ENCODE measurements at regions not wholly inside any gene's neighbourhood (a gene's known extent, or its start where the extent isn't known, plus 50 kb on each side); places are given as distances from the start of the nearest gene placed in this dataset.

DNA sequence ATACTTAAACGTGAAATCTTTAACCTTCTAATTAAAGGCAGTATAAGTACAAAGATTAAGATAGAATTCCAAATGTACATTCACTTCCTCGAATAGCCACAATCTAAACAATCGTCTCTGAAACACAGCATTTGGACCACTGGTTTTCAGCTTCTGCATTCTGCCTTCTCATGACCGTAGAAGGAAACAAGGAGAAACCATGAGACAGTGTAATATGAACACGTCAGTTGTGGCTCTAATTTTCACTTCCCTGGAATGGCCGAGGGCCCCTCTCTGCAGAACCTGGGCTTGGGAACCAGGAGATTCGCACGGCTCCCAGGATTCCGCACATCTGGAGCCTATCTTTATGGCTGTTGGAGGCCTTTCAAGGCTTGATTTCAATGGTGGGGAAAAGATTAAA, 189.3 kb downstream of the KLF6 start:
- intact Hi-C loops (cut with micrococcal nuclease), result no loop called here
- Histone ChIP-seq H3K9me1 (ENCODE audit: insufficient read depth, low read length) (peaks cover 3% of the 10 kb centered on the region; the same call in 1 of the 2 replicates), H3K4me3 (ENCODE audit: insufficient read depth, low read depth, low read length) (no peak overlapping the region), H4K91ac (ENCODE audit: insufficient read depth, low read depth, low read length) (no peak overlapping the region), H3K4me2 (ENCODE audit: low read depth, low read length) (no peak overlapping the region), H3K9me3 (ENCODE audit: control insufficient read depth, insufficient read depth, low read length) (no peaks in the 10 kb centered on the region), H3K4me1 (ENCODE audit: control insufficient read depth, insufficient read depth, low read length) (no peaks in the 10 kb centered on the region), H3K4ac (ENCODE audit: low read depth, low read length) (no peak overlapping the region), H3K14ac (replicated peaks; ENCODE audit: low read depth, low read length) (no peak overlapping the region), H4K20me1 (ENCODE audit: insufficient read depth, low read length) (no peaks in the 10 kb centered on the region), H4K8ac (ENCODE audit: low read depth in 2 of 2, low read length in 2 of 2) (no peak overlapping the region), H2AFZ (replicated peaks; ENCODE audit: low read length, poor library complexity) (no peak overlapping the region), H2AK9ac (replicated peaks; ENCODE audit: low read depth, low read length, poor library complexity) (no peak overlapping the region), H2BK20ac (ENCODE audit: low read depth, low read length) (no peak overlapping the region), H2BK120ac (ENCODE audit: low read depth, low read length) (no peak overlapping the region), H3K56ac (ENCODE audit: extremely low read depth, insufficient read depth, low read length) (no peak overlapping the region), H3K23ac (ENCODE audit: low read depth, low read length) (no peak overlapping the region), H3K27ac (ENCODE audit: insufficient read depth, low read length) (no peak overlapping the region), H2BK15ac (ENCODE audit: low read depth, low read length) (no peak overlapping the region), H2BK5ac (ENCODE audit: low read depth, low read length, poor library complexity, severe bottlenecking) (no peak overlapping the region), H3K79me1 (ENCODE audit: low read depth in 1 of 2, low read length in 2 of 2) (no peaks in the 10 kb centered on the region), H3K36me3 (ENCODE audit: control insufficient read depth, insufficient read depth, low read length) (no peaks in the 10 kb centered on the region), H3K27me3 (ENCODE audit: control insufficient read depth, insufficient read depth, low read length) (no peaks in the 10 kb centered on the region), H3K9ac (ENCODE audit: low read depth, low read length) (no peak overlapping the region), H4K5ac (ENCODE audit: low read depth, low read length) (no peak overlapping the region), H2AK5ac (ENCODE audit: low read depth, low read length) (no peak overlapping the region), H3K18ac (ENCODE audit: low read depth, low read length) (no peak overlapping the region)
- CTCF ChIA-PET, result no interaction called here
- no peak for ATAC-seq (ENCODE audit: low read depth)
- BruUV-seq (replicated peaks), result no TSS peak
- in situ Hi-C loops (cut with MboI; ENCODE audit: low sequenced_read_pairs), result no loop called here
- DNase-seq, result no peak
- dilution Hi-C loops (cut with HindIII; ENCODE audit: low sequenced_read_pairs, unreplicated experiment), result no loop called here
- no CpG with 5 or more reads among the region's 9 CpGs for WGBS, 2 experiments (ENCODE audit: extremely low coverage in 2 of 2, insufficient read length in 1 of 2)
- no peak for TF ChIP-seq MXI1 (IDR thresholded peaks at IDR 0.05; ENCODE audit: borderline replicate concordance, low read depth, low read length)
- TF ChIP-seq, protein P1, sequence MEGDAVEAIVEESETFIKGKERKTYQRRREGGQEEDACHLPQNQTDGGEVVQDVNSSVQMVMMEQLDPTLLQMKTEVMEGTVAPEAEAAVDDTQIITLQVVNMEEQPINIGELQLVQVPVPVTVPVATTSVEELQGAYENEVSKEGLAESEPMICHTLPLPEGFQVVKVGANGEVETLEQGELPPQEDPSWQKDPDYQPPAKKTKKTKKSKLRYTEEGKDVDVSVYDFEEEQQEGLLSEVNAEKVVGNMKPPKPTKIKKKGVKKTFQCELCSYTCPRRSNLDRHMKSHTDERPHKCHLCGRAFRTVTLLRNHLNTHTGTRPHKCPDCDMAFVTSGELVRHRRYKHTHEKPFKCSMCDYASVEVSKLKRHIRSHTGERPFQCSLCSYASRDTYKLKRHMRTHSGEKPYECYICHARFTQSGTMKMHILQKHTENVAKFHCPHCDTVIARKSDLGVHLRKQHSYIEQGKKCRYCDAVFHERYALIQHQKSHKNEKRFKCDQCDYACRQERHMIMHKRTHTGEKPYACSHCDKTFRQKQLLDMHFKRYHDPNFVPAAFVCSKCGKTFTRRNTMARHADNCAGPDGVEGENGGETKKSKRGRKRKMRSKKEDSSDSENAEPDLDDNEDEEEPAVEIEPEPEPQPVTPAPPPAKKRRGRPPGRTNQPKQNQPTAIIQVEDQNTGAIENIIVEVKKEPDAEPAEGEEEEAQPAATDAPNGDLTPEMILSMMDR (conservative IDR thresholded peaks at IDR 0.05; ENCODE audit: low read depth, low read length), result no peak
- TF ChIP-seq, protein P2, sequence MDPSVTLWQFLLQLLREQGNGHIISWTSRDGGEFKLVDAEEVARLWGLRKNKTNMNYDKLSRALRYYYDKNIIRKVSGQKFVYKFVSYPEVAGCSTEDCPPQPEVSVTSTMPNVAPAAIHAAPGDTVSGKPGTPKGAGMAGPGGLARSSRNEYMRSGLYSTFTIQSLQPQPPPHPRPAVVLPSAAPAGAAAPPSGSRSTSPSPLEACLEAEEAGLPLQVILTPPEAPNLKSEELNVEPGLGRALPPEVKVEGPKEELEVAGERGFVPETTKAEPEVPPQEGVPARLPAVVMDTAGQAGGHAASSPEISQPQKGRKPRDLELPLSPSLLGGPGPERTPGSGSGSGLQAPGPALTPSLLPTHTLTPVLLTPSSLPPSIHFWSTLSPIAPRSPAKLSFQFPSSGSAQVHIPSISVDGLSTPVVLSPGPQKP (IDR thresholded peaks at IDR 0.05; ENCODE audit: borderline replicate concordance, low read depth, low read length), result no peak
- TF ChIP-seq CEBPB (IDR thresholded peaks at IDR 0.05; ENCODE audit: low read depth, low read length), result no peak
- no peak for TF ChIP-seq MAZ (IDR thresholded peaks at IDR 0.05; ENCODE audit: borderline replicate concordance, low read depth, low read length)
- TF ChIP-seq RCOR1 (IDR thresholded peaks at IDR 0.05; ENCODE audit: insufficient replicate concordance, low read length), result no peak
- no peak for TF ChIP-seq MAFK (IDR thresholded peaks at IDR 0.05; ENCODE audit: low read depth, low read length)
- POLR2A ChIA-PET (ENCODE audit: unreplicated experiment), result no interaction called here
